ENCODE measurements at regions not wholly inside any gene's neighbourhood (a gene's known extent, or its start where the extent isn't known, plus 50 kb on each side); places are given as distances from the start of the nearest gene placed in this dataset.

- Histone ChIP-seq H3K4me3 (ENCODE audit: control insufficient read depth in 2 of 3, extremely low read depth in 1 of 3, insufficient read depth in 2 of 3, low read depth in 1 of 3, low read length in 3 of 3) (no peak overlapping the region), H3K79me2 (ENCODE audit: control insufficient read depth, insufficient read depth, low read length) (no peaks in the 10 kb centered on the region), H3K9ac (ENCODE audit: control insufficient read depth, extremely low read depth, insufficient read depth, low read length) (no peak overlapping the region), H4K20me1 (ENCODE audit: control insufficient read depth, extremely low read depth, insufficient read depth, low read length) (no peaks in the 10 kb centered on the region), H2AFZ (ENCODE audit: control insufficient read depth, low read length) (no peak overlapping the region), H3K4me2 (ENCODE audit: control insufficient read depth, extremely low read depth, insufficient read depth, low read depth, low read length) (no peak overlapping the region), H3K9me1 (ENCODE audit: control insufficient read depth, extremely low read depth, insufficient read depth, low read length) (no peaks in the 10 kb centered on the region), H3K27ac (ENCODE audit: control insufficient read depth, insufficient read depth, low read length) (no peak overlapping the region), H3K36me3 (ENCODE audit: control insufficient read depth in 2 of 2, extremely low read depth in 1 of 2, insufficient read depth in 2 of 2, low read length in 2 of 2) (no peaks in the 10 kb centered on the region), H3K27me3 (ENCODE audit: control insufficient read depth, extremely low read depth, insufficient read depth, low read length) (no peaks in the 10 kb centered on the region), H3K9me3 (ENCODE audit: control insufficient read depth, low read depth, low read length) (no peaks in the 10 kb centered on the region), H3K4me1 (ENCODE audit: control insufficient read depth, extremely low read depth, insufficient read depth, low read length) (no peaks in the 10 kb centered on the region)
- no peak for FAIRE-seq
- DNase-seq (ENCODE audit: low read depth, low spot score) = no peak
- dilution Hi-C loops (cut with MboI; ENCODE audit: extremely low pct_ligation_motif_present, low sequenced_read_pairs) = no loop called here
- no peak for TF ChIP-seq CTCF (optimal IDR thresholded peaks at IDR 0.05 in 1 of 3, IDR thresholded peaks at IDR 0.05 in 1 of 3, conservative IDR thresholded peaks at IDR 0.05 in 1 of 3; ENCODE audit: extremely low read depth in 1 of 3, insufficient read depth in 2 of 3, low read length in 3 of 3)
- TF ChIP-seq EZH2 (IDR thresholded peaks at IDR 0.05; ENCODE audit: low read length) = no peak
Measured at GRCh38 chr16:26901983-26902382, 164.7 kb upstream of the C16orf82 start.

- Histone ChIP-seq H3K9ac (ENCODE audit: control insufficient read depth, extremely low read depth, insufficient read depth, low read length) (no peak overlapping the region), H3K36me3 (ENCODE audit: control insufficient read depth in 2 of 2, extremely low read depth in 1 of 2, insufficient read depth in 2 of 2, low read length in 2 of 2) (no peaks in the 10 kb centered on the region), H3K9me1 (ENCODE audit: control insufficient read depth, extremely low read depth, insufficient read depth, low read length) (no peaks in the 10 kb centered on the region), H3K4me1 (ENCODE audit: control insufficient read depth, extremely low read depth, insufficient read depth, low read length) (no peaks in the 10 kb centered on the region), H3K4me2 (ENCODE audit: control insufficient read depth, extremely low read depth, insufficient read depth, low read depth, low read length) (no peak overlapping the region), H4K20me1 (ENCODE audit: control insufficient read depth, extremely low read depth, insufficient read depth, low read length) (no peaks in the 10 kb centered on the region), H3K9me3 (ENCODE audit: control insufficient read depth, low read depth, low read length) (no peaks in the 10 kb centered on the region), H3K27ac (ENCODE audit: control insufficient read depth, insufficient read depth, low read length) (no peak overlapping the region), H3K79me2 (ENCODE audit: control insufficient read depth, insufficient read depth, low read length) (no peaks in the 10 kb centered on the region), H3K4me3 (ENCODE audit: control insufficient read depth in 2 of 3, extremely low read depth in 1 of 3, insufficient read depth in 2 of 3, low read depth in 1 of 3, low read length in 3 of 3) (no peak overlapping the region), H3K27me3 (ENCODE audit: control insufficient read depth, extremely low read depth, insufficient read depth, low read length) (no peaks in the 10 kb centered on the region), H2AFZ (ENCODE audit: control insufficient read depth, low read length) (no peak overlapping the region)
- DNase-seq (ENCODE audit: low read depth, low spot score) = no peak
- TF ChIP-seq EZH2 (IDR thresholded peaks at IDR 0.05; ENCODE audit: low read length) (no peak), CTCF (optimal IDR thresholded peaks at IDR 0.05 in 1 of 3, IDR thresholded peaks at IDR 0.05 in 1 of 3, conservative IDR thresholded peaks at IDR 0.05 in 1 of 3; ENCODE audit: extremely low read depth in 1 of 3, insufficient read depth in 2 of 3, low read length in 3 of 3) (no peak)
- no peak for FAIRE-seq
- dilution Hi-C loops (cut with MboI; ENCODE audit: extremely low pct_ligation_motif_present, low sequenced_read_pairs) = no loop called here
Measured at GRCh38 chr16:26905336-26905735, 161.4 kb upstream of the C16orf82 start.
